ENCODE measurements at regions not wholly inside any gene's neighbourhood (a gene's known extent, or its start where the extent isn't known, plus 50 kb on each side); places are given as distances from the start of the nearest gene placed in this dataset.

DNA sequence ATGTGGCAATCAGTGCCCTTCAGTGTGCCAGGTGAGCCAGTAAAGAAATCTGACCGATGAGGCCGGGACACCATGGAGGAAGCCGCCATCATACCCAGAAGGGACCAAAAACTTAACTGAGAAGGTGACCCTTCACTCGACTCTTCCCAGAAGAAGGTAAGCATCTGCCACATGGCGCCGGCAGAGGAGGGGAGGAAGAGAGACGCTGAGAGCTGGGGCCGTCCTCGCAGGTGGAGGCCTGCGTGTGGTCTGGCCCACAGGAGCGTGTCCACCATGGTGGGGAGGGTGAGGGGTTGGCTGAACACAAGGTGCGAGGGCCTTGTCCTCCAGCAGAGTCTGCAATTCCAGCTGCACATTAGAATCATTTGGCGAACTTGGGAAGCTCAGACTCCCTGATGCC is 513.1 kb upstream of the RAB6C start:
- Histone ChIP-seq H2AFZ (ENCODE audit: low read length) (no peak overlapping the region), H3K4me3 (replicated peaks in 1 of 4; ENCODE audit: control extremely low read depth in 1 of 4, insufficient read depth in 1 of 4, low read depth in 3 of 4, low read length in 4 of 4) (no peak overlapping the region), H3K36me3 (ENCODE audit: control insufficient read depth, insufficient read depth, low read length) (no peaks in the 10 kb centered on the region), H3K79me2 (ENCODE audit: control insufficient read depth, insufficient read depth, low read length) (no peaks in the 10 kb centered on the region), H3K9me3 (ENCODE audit: control insufficient read depth, insufficient read depth, low read depth, low read length) (no peaks in the 10 kb centered on the region), H3K27ac (ENCODE audit: insufficient read depth, low read length) (no peak overlapping the region), H3K27me3 (ENCODE audit: control insufficient read depth, insufficient read depth, low read length) (no peaks in the 10 kb centered on the region), H4K20me1 (ENCODE audit: control insufficient read depth, extremely low read depth, insufficient read depth, low read length) (no peaks in the 10 kb centered on the region), H3K4me1 (ENCODE audit: control insufficient read depth, extremely low read depth, insufficient read depth, low read length) (no peaks in the 10 kb centered on the region), H3K9ac (ENCODE audit: insufficient read depth, low read length) (no peak overlapping the region), H3K4me2 (ENCODE audit: extremely low read depth, insufficient read depth, low read length) (no peak overlapping the region)
- TF ChIP-seq EZH2 (IDR thresholded peaks at IDR 0.05; ENCODE audit: low read length, missing control alignments), result no peak
- TF ChIP-seq, protein P1, sequence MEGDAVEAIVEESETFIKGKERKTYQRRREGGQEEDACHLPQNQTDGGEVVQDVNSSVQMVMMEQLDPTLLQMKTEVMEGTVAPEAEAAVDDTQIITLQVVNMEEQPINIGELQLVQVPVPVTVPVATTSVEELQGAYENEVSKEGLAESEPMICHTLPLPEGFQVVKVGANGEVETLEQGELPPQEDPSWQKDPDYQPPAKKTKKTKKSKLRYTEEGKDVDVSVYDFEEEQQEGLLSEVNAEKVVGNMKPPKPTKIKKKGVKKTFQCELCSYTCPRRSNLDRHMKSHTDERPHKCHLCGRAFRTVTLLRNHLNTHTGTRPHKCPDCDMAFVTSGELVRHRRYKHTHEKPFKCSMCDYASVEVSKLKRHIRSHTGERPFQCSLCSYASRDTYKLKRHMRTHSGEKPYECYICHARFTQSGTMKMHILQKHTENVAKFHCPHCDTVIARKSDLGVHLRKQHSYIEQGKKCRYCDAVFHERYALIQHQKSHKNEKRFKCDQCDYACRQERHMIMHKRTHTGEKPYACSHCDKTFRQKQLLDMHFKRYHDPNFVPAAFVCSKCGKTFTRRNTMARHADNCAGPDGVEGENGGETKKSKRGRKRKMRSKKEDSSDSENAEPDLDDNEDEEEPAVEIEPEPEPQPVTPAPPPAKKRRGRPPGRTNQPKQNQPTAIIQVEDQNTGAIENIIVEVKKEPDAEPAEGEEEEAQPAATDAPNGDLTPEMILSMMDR (conservative IDR thresholded peaks at IDR 0.05 in 1 of 2, IDR thresholded peaks at IDR 0.05 in 1 of 2; ENCODE audit: low read depth in 1 of 2, low read length in 2 of 2), result no peak
- no peak for DNase-seq (ENCODE audit: low read depth in 2 of 2)

DNA sequence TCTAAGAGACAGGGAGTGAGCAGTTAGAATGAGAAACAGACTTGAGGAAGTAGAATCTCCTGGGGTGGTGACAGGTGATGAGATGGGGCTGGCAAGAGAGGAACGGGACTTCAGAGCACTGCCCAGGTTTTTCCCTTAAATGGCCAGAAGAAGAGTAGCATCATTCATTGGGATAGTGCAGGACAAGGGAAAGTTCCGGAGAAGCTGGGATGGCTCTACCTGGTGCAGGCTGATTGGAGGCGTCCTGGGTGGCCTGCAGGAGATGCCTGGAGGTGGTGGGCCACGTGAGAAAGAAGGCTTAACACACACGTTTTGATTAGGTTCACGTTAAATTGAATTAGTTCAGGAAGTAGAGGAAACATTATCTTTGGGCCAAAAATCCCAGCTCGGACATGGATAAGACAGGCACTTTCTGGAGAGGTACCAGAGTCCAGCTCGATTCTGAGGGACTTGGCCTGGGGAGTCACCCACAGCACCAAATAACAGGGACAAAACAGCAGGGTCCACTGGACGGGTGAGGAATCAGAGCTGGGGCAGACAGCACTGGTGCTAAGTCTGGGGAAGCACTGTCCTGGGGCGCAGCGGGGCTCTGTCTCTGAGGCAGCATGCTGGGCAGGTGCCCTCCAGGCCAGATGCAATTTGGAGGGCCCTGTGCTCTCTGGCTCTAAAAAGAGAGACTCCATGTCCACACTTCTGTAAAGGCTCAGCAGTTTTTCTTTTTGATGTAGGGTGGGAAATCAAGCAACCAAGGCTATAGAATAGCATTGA is 512.3 kb upstream of the RAB6C start:
- Histone ChIP-seq H3K4me1 (ENCODE audit: control insufficient read depth, extremely low read depth, insufficient read depth, low read length) (no peaks in the 10 kb centered on the region), H3K9ac (ENCODE audit: insufficient read depth, low read length) (no peak overlapping the region), H3K4me2 (ENCODE audit: extremely low read depth, insufficient read depth, low read length) (no peak overlapping the region), H3K27me3 (ENCODE audit: control insufficient read depth, insufficient read depth, low read length) (no peaks in the 10 kb centered on the region), H4K20me1 (ENCODE audit: control insufficient read depth, extremely low read depth, insufficient read depth, low read length) (no peaks in the 10 kb centered on the region), H3K27ac (ENCODE audit: insufficient read depth, low read length) (no peak overlapping the region), H3K79me2 (ENCODE audit: control insufficient read depth, insufficient read depth, low read length) (no peaks in the 10 kb centered on the region), H3K36me3 (ENCODE audit: control insufficient read depth, insufficient read depth, low read length) (no peaks in the 10 kb centered on the region), H2AFZ (ENCODE audit: low read length) (no peak overlapping the region), H3K4me3 (replicated peaks in 1 of 4; ENCODE audit: control extremely low read depth in 1 of 4, insufficient read depth in 1 of 4, low read depth in 3 of 4, low read length in 4 of 4) (no peak overlapping the region), H3K9me3 (ENCODE audit: control insufficient read depth, insufficient read depth, low read depth, low read length) (no peaks in the 10 kb centered on the region)
- TF ChIP-seq, protein P1 (conservative IDR thresholded peaks at IDR 0.05 in 1 of 2, IDR thresholded peaks at IDR 0.05 in 1 of 2; ENCODE audit: low read depth in 1 of 2, low read length in 2 of 2), result no peak
- no peak for TF ChIP-seq EZH2 (IDR thresholded peaks at IDR 0.05; ENCODE audit: low read length, missing control alignments)
- DNase-seq (ENCODE audit: low read depth in 2 of 2), result no peak

GRCh38 chr2:129467941-129468340 is 511.5 kb upstream of the RAB6C start:
- Histone ChIP-seq H3K79me2 (ENCODE audit: control insufficient read depth, insufficient read depth, low read length) (no peaks in the 10 kb centered on the region), H4K20me1 (ENCODE audit: control insufficient read depth, extremely low read depth, insufficient read depth, low read length) (no peaks in the 10 kb centered on the region), H2AFZ (ENCODE audit: low read length) (no peak overlapping the region), H3K27me3 (ENCODE audit: control insufficient read depth, insufficient read depth, low read length) (no peaks in the 10 kb centered on the region), H3K4me1 (ENCODE audit: control insufficient read depth, extremely low read depth, insufficient read depth, low read length) (no peaks in the 10 kb centered on the region), H3K4me2 (ENCODE audit: extremely low read depth, insufficient read depth, low read length) (no peak overlapping the region), H3K9ac (ENCODE audit: insufficient read depth, low read length) (no peak overlapping the region), H3K9me3 (ENCODE audit: control insufficient read depth, insufficient read depth, low read depth, low read length) (no peaks in the 10 kb centered on the region), H3K4me3 (replicated peaks in 1 of 4; ENCODE audit: control extremely low read depth in 1 of 4, insufficient read depth in 1 of 4, low read depth in 3 of 4, low read length in 4 of 4) (no peak overlapping the region), H3K36me3 (ENCODE audit: control insufficient read depth, insufficient read depth, low read length) (no peaks in the 10 kb centered on the region), H3K27ac (ENCODE audit: insufficient read depth, low read length) (no peak overlapping the region)
- no peak for DNase-seq (ENCODE audit: low read depth in 2 of 2)
- TF ChIP-seq, protein P1 (conservative IDR thresholded peaks at IDR 0.05 in 1 of 2, IDR thresholded peaks at IDR 0.05 in 1 of 2; ENCODE audit: low read depth in 1 of 2, low read length in 2 of 2), result no peak
- no peak for TF ChIP-seq EZH2 (IDR thresholded peaks at IDR 0.05; ENCODE audit: low read length, missing control alignments)
